Astrocyte of the cerebellum (primary cell): ENCODE measurements at regions not wholly inside any gene's neighbourhood (a gene's known extent, or its start where the extent isn't known, plus 50 kb on each side); places are given as distances from the start of the nearest gene placed in this dataset.

Source experiments
- DNase-seq: peaks from one replicate; pipeline ENCODE4 v3.0.0-alpha.2; 2011; ENCODE audit warnings: low read depth
- H3K4me3 ChIP-seq: 2 replicates; pipeline ENCODE4 v1.5.1; 2011; ENCODE audit warnings: mild to moderate bottlenecking, low read depth, low read length, moderate library complexity
- CTCF ChIP-seq: IDR thresholded peaks from 2 replicates; pipeline ENCODE4 v1.5.1; 2012; ENCODE audit warnings: low read length, low read depth, moderate library complexity, mild to moderate bottlenecking; ENCODE audit errors: missing control alignments
- in situ Hi-C: cut with HindIII; loops from 2 replicates; pipeline ENCODE4 v1.10.0; 2017; ENCODE audit warnings: low sequenced_read_pairs

DNA sequence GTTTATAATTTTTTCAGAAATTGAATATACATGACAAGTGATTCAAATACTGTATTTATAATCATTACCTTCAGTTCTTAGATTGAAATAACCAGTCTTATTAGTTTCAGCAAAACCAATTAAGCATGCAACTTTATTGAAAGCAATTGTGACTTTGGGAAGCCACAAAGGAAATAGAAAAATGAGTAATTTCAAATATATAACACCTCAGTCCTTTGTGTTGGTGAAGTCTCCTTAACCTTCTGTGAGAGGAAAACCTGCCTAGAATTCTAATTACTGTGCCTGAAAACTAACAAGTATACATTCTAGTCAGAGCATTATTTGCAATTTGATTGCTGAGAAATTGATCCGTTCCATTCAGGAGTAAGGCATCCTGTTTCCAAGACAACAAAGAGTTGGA is 95.8 kb downstream of the S1PR1 start:
- TF ChIP-seq CTCF = no peak
- DNase-seq = no peak
- in situ Hi-C loops = no loop called here
- no peak overlapping the region for H3K4me3 ChIP-seq

DNA sequence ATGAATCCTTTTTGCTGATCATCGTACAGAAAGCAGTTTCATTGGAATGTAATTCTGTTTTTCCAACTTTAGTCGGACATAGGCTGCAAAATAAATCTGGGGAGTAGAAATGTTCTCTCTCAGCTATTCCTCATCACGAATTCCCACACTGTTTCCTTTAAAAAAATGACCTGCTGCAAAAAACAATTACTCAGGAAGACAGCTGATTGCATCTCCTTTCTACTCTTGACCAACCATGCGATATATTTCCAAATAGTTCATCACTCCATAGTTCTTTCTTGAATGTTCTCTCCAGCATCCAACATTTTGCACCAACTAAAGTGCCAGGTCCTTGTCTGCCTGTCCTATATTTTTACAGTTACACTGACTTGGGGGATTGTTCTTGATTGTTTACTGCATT is 96.4 kb downstream of the S1PR1 start:
- H3K4me3 ChIP-seq = no peak overlapping the region
- in situ Hi-C loops = no loop called here
- no peak for TF ChIP-seq CTCF
- DNase-seq = no peak

DNA sequence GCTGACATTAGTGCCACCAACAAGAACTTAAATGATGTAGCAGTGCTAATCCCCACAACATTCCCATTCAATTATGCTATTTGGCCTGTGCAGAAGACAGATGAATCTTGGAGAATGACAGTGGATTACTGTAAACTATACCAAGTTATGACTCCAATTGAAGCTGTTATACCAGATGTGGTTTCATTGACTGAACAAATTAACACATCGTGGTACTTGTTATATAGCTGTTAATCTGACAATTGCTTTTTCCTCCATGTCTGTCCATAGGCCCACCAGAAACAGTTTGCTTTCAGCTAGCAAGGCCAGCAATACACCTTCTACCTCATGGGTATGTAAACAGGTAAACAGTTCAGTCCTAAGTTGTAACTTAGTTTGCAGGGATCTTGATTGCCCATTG is 101.1 kb downstream of the S1PR1 start:
- DNase-seq = no peak
- no peak overlapping the region for H3K4me3 ChIP-seq
- TF ChIP-seq CTCF = no peak
- in situ Hi-C loops = no loop called here

- no peak for DNase-seq
- no peak overlapping the region for H3K4me3 ChIP-seq
- in situ Hi-C loops = no loop called here
- TF ChIP-seq CTCF = no peak
Measured at GRCh38 chr1:101338714-101339430, 102.1 kb downstream of the S1PR1 start.

DNA sequence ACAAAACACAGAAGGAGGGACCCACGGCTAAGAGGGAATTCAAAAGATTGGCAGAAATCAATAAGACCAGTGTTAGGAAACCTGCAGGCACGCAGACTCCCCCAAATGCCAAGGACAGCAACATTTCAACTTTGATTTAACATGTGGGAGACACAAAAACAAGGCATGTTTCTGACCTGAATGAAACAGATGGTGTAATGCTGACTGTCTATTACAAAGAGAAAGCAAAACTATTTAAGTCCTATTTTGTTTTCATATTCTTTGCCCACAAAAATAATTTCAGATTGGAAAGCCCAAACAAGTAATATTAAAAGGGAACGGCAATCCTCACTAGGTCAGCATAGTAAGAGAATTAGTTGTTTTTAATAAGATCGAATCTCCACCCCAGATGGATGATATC is 107.9 kb downstream of the S1PR1 start:
- no peak for DNase-seq
- H3K4me3 ChIP-seq = no peak overlapping the region
- in situ Hi-C loops = no loop called here
- TF ChIP-seq CTCF = no peak

GRCh38 chr1:101346419-101346818 is 109.6 kb downstream of the S1PR1 start:
- DNase-seq = no peak
- no peak overlapping the region for H3K4me3 ChIP-seq
- in situ Hi-C loops = no loop called here
- no peak for TF ChIP-seq CTCF
